Cardiac muscle cell (in vitro differentiated cells and primary cell): ENCODE measurements at regions not wholly inside any gene's neighbourhood (a gene's known extent, or its start where the extent isn't known, plus 50 kb on each side); places are given as distances from the start of the nearest gene placed in this dataset.
A peak's percentile ranks its signal among the peaks of the same experiment; 100 is the strongest.

ENCODE experiments used
- DNase-seq, 2 donors: peaks; one replicate each; pipeline versions ENCODE4 v3.0.0 to v3.0.0-alpha.2; 2010 to 2017; ENCODE audit warnings: low read depth in 1 of 2, low spot score in 1 of 2
- H3K27ac ChIP-seq: fragments of 200-600 bp; sonication (generic); 2 replicates; pipeline ENCODE4 v1.5.1; 2016
- H3K27me3 ChIP-seq: fragments of 200-600 bp; sonication (generic); 2 replicates; pipeline ENCODE4 v1.6.0; 2016; ENCODE audit warnings: control low read depth
- H3K36me3 ChIP-seq: fragments of 200-600 bp; sonication (generic); 2 replicates; pipeline ENCODE4 v1.5.1; 2016; ENCODE audit warnings: control low read depth
- H3K4me1 ChIP-seq: fragments of 200-600 bp; sonication (generic); 2 replicates; pipeline ENCODE4 v1.8.1; 2017; ENCODE audit warnings: low read depth, mild to moderate bottlenecking, mixed run types
- H3K4me3 ChIP-seq: fragments of 200-600 bp; sonication (generic); 2 replicates; pipeline ENCODE4 v1.5.1; 2016; ENCODE audit warnings: mild to moderate bottlenecking
- H3K9me3 ChIP-seq: fragments of 200-600 bp; sonication (generic); 2 replicates; pipeline ENCODE4 v1.5.1; 2017; ENCODE audit warnings: low read depth, mild to moderate bottlenecking, control low read depth
- CTCF ChIP-seq: IDR thresholded peaks from 2 replicates; pipeline ENCODE4 v1.5.1; 2012; ENCODE audit warnings: low read depth, mild to moderate bottlenecking, low read length

- Histone ChIP-seq H3K4me3 (no peak overlapping the region), H3K4me1 (peaks cover 36% of the 10 kb centered on the region), H3K27ac (no peak overlapping the region), H3K27me3 (no peaks in the 10 kb centered on the region), H3K36me3 (no peaks in the 10 kb centered on the region), H3K9me3 (no peaks in the 10 kb centered on the region)
- no peak for DNase-seq
- no peak for TF ChIP-seq CTCF
These were observed 72.6 kb downstream of the BTG1 start for GRCh38 chr12:92073094-92073493.

GRCh38 chr12:92072112-92072511 lies 73.5 kb downstream of the BTG1 start:
- peaks cover 27% of the 10 kb centered on the region for H3K4me1 ChIP-seq
- no peak overlapping the region for H3K27ac ChIP-seq
- no peaks in the 10 kb centered on the region for H3K36me3 ChIP-seq
- DNase-seq, result no peak
- no peak overlapping the region for H3K4me3 ChIP-seq
- no peak for TF ChIP-seq CTCF
- H3K9me3 ChIP-seq, result no peaks in the 10 kb centered on the region
- no peaks in the 10 kb centered on the region for H3K27me3 ChIP-seq

- no peaks in the 10 kb centered on the region for H3K9me3 ChIP-seq
- H3K36me3 ChIP-seq, result no peaks in the 10 kb centered on the region
- H3K27me3 ChIP-seq, result no peaks in the 10 kb centered on the region
- H3K4me3 ChIP-seq, result no peak overlapping the region
- no peak for TF ChIP-seq CTCF
- H3K4me1 ChIP-seq, result peaks cover 17% of the 10 kb centered on the region
- no peak overlapping the region for H3K27ac ChIP-seq
- DNase-seq, result peak in 1 of 2 donors; percentile 67
These were observed 74.7 kb downstream of the BTG1 start for GRCh38 chr12:92070864-92071445.

- no peaks in the 10 kb centered on the region for H3K36me3 ChIP-seq
- no peak for DNase-seq
- no peak for TF ChIP-seq CTCF
These were observed 75.4 kb downstream of the BTG1 start for GRCh38 chr12:92070054-92070863.

GRCh38 chr12:92068459-92068858 lies 77.2 kb downstream of the BTG1 start:
- H3K36me3 ChIP-seq, result no peaks in the 10 kb centered on the region
- H3K27me3 ChIP-seq, result no peaks in the 10 kb centered on the region
- no peak for TF ChIP-seq CTCF
- no peaks in the 10 kb centered on the region for H3K9me3 ChIP-seq
- peak in 1 of 2 donors; percentile 36 for DNase-seq
- H3K27ac ChIP-seq, result no peak overlapping the region
- H3K4me3 ChIP-seq, result no peak overlapping the region
- H3K4me1 ChIP-seq, result peaks cover 23% of the 10 kb centered on the region

More at GRCh38 chr12:92070054-92070863, 75.4 kb downstream of the BTG1 start:
- no peak overlapping the region for H3K27ac ChIP-seq
- H3K4me3 ChIP-seq, result no peak overlapping the region
- H3K4me1 ChIP-seq, result peaks cover 17% of the 10 kb centered on the region
- no peaks in the 10 kb centered on the region for H3K27me3 ChIP-seq
- H3K9me3 ChIP-seq, result no peaks in the 10 kb centered on the region
